Stomach smooth muscle (tissue), 2 donors: ENCODE measurements at regions not wholly inside any gene's neighbourhood (a gene's known extent, or its start where the extent isn't known, plus 50 kb on each side); places are given as distances from the start of the nearest gene placed in this dataset.
"Not testable (repeated sequence)": the region's sequence is repeated elsewhere in the genome, so short reads cannot be mapped to it uniquely, and the experiment has no call there.

Experiments
- H3K27ac ChIP-seq: one replicate; pipeline ENCODE4 v1.7.0; 2013; ENCODE audit warnings: mild to moderate bottlenecking, low read length, inconsistent platforms
- H3K27me3 ChIP-seq, 2 donors: one replicate each; pipeline ENCODE4 v1.7.0; 2013; ENCODE audit warnings: low read length in 2 of 2; ENCODE audit not compliant: insufficient read depth in 2 of 2, control insufficient read depth in 1 of 2
- H3K36me3 ChIP-seq, 2 donors: one replicate each; pipeline ENCODE4 v1.7.0; 2013; ENCODE audit warnings: low read length in 2 of 2; ENCODE audit not compliant: control insufficient read depth in 2 of 2, insufficient read depth in 2 of 2
- H3K4me1 ChIP-seq: one replicate; pipeline ENCODE4 v1.7.0; 2013; ENCODE audit warnings: low read length; ENCODE audit not compliant: control insufficient read depth, insufficient read depth
- H3K4me3 ChIP-seq, 2 donors: one replicate each; pipeline ENCODE4 v1.7.0; 2013; ENCODE audit warnings: low read length in 2 of 2
- H3K9ac ChIP-seq, 2 donors: one replicate each; pipeline ENCODE4 v1.7.0; 2013; ENCODE audit warnings: low read length in 2 of 2, mild to moderate bottlenecking in 1 of 2
- H3K9me3 ChIP-seq, 2 donors: one replicate each; pipeline ENCODE4 v1.7.0; 2013; ENCODE audit warnings: low read length in 2 of 2; ENCODE audit not compliant: control insufficient read depth in 2 of 2
- donor health status: healthy.
- donor health status: Pancreatic carcinoma.

- H3K9ac ChIP-seq, H3K4me1 ChIP-seq, H3K27me3 ChIP-seq, H3K4me3 ChIP-seq, H3K9me3 ChIP-seq, H3K27ac ChIP-seq, H3K36me3 ChIP-seq: not testable (repeated sequence)
Measured at GRCh38 chr2:242009846-242010245, 140.3 kb downstream of the RTP5 start.

GRCh38 chr2:242010252-242011166, 141.0 kb downstream of the RTP5 start:
- H3K27me3 ChIP-seq, H3K36me3 ChIP-seq, H3K9ac ChIP-seq, H3K4me1 ChIP-seq, H3K9me3 ChIP-seq, H3K27ac ChIP-seq, H3K4me3 ChIP-seq: not testable (repeated sequence)

GRCh38 chr2:242011167-242011513, 141.6 kb downstream of the RTP5 start:
- H3K4me1 ChIP-seq, result no peaks in the 10 kb centered on the region
- no peaks in the 10 kb centered on the region for H3K27me3 ChIP-seq
- no peaks in the 10 kb centered on the region for H3K36me3 ChIP-seq
- no peak overlapping the region for H3K4me3 ChIP-seq
- no peak overlapping the region for H3K9ac ChIP-seq
- no peak overlapping the region for H3K27ac ChIP-seq
- H3K9me3 ChIP-seq, result no peaks in the 10 kb centered on the region

GRCh38 chr2:242011516-242011915, 142.0 kb downstream of the RTP5 start:
- no peaks in the 10 kb centered on the region for H3K27me3 ChIP-seq
- H3K9ac ChIP-seq, result no peak overlapping the region
- H3K27ac ChIP-seq, result no peak overlapping the region
- H3K9me3 ChIP-seq, result no peaks in the 10 kb centered on the region
- no peaks in the 10 kb centered on the region for H3K4me1 ChIP-seq
- no peak overlapping the region for H3K4me3 ChIP-seq
- no peaks in the 10 kb centered on the region for H3K36me3 ChIP-seq

GRCh38 chr2:242011991-242012764, 142.6 kb downstream of the RTP5 start:
- no peak overlapping the region for H3K9ac ChIP-seq
- no peaks in the 10 kb centered on the region for H3K4me1 ChIP-seq
- no peak overlapping the region for H3K4me3 ChIP-seq
- no peaks in the 10 kb centered on the region for H3K9me3 ChIP-seq
- H3K27me3 ChIP-seq, result no peaks in the 10 kb centered on the region
- no peak overlapping the region for H3K27ac ChIP-seq
- H3K36me3 ChIP-seq, result no peaks in the 10 kb centered on the region

GRCh38 chr2:242012956-242013764, 143.6 kb downstream of the RTP5 start:
- Histone ChIP-seq H3K36me3 (no peaks in the 10 kb centered on the region), H3K27ac (no peak overlapping the region), H3K4me3 (no peak overlapping the region), H3K9ac (no peak overlapping the region), H3K27me3 (peaks cover 0 to 1% of the 10 kb centered on the region in 2 donors), H3K4me1 (no peaks in the 10 kb centered on the region), H3K9me3 (no peaks in the 10 kb centered on the region)

- no peak overlapping the region for H3K9ac ChIP-seq
- no peak overlapping the region for H3K4me3 ChIP-seq
- no peaks in the 10 kb centered on the region for H3K4me1 ChIP-seq
- peaks cover 0 to 2% of the 10 kb centered on the region in 2 donors for H3K27me3 ChIP-seq
- no peaks in the 10 kb centered on the region for H3K36me3 ChIP-seq
- no peak overlapping the region for H3K27ac ChIP-seq
- no peaks in the 10 kb centered on the region for H3K9me3 ChIP-seq
Measured at GRCh38 chr2:242013771-242014170, 144.2 kb downstream of the RTP5 start.

- no peaks in the 10 kb centered on the region for H3K4me1 ChIP-seq
- no peak overlapping the region for H3K9ac ChIP-seq
- H3K27me3 ChIP-seq, result peaks cover 0 to 2% of the 10 kb centered on the region in 2 donors
- H3K36me3 ChIP-seq, result no peaks in the 10 kb centered on the region
- no peaks in the 10 kb centered on the region for H3K9me3 ChIP-seq
- no peak overlapping the region for H3K27ac ChIP-seq
- no peak overlapping the region for H3K4me3 ChIP-seq
Measured at GRCh38 chr2:242015108-242016065, 145.9 kb downstream of the RTP5 start.

- H3K4me3 ChIP-seq, result no peak overlapping the region
- no peaks in the 10 kb centered on the region for H3K4me1 ChIP-seq
- no peak overlapping the region for H3K27ac ChIP-seq
- H3K27me3 ChIP-seq, result peaks cover 0 to 2% of the 10 kb centered on the region in 2 donors
- H3K9me3 ChIP-seq, result no peaks in the 10 kb centered on the region
- H3K36me3 ChIP-seq, result no peaks in the 10 kb centered on the region
- no peak overlapping the region for H3K9ac ChIP-seq
Measured at GRCh38 chr2:242017086-242017485, 147.6 kb downstream of the RTP5 start.

- not testable (repeated sequence) for H3K9me3 ChIP-seq, H3K36me3 ChIP-seq, H3K4me1 ChIP-seq, H3K27me3 ChIP-seq, H3K9ac ChIP-seq, H3K4me3 ChIP-seq, H3K27ac ChIP-seq
Measured at GRCh38 chr2:242018416-242018815, 148.9 kb downstream of the RTP5 start.
